A549 (cell line): ENCODE measurements at regions not wholly inside any gene's neighbourhood (a gene's known extent, or its start where the extent isn't known, plus 50 kb on each side); places are given as distances from the start of the nearest gene placed in this dataset.

Experiments
- CHD4 ChIP-seq: fragments of 200-600 bp; sonication (generic); IDR thresholded peaks from 2 replicates; pipeline ENCODE4 v1.6.1; 2016; ENCODE audit warnings: antibody characterized with exemption, mild to moderate bottlenecking, borderline replicate concordance
- ZFP36 ChIP-seq: fragments of 450-650 bp; IDR thresholded peaks from 2 replicates; pipeline ENCODE4 v1.6.1; 2014; ENCODE audit warnings: borderline replicate concordance; ENCODE audit not compliant: partially characterized antibody
- ZNF302 ChIP-seq: fragments of 250-450 bp; sonication (Bioruptor Pico); IDR thresholded peaks from 2 replicates; pipeline ENCODE4 v1.9.0; 2021; ENCODE audit warnings: inconsistent platforms, mild to moderate bottlenecking, moderate library complexity
- TF ChIP-seq, protein P1 (sequence below): fragments of >200 bp; sonication (Bioruptor Twin); formaldehyde crosslinking; IDR thresholded peaks from 3 replicates; pipeline ENCODE4 v1.5.1; 2016

DNA sequence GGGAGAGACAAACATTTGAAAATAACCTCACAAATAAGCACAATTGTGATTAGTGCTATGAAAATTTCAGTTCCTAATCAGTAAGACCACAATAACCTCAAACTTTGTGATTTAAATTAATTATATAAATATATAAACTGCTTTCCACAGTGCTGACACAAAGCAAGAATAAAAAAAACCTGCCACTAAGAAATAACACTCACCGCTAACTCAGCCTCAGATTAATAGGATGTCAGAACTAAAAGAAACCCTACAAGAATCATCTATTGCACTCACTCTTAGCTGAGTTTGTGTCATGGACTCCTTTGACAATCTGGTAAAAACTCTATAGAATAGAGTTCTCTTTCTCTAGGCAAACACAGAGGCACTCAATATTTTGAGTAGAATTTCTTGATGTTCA, 68.4 kb downstream of the SLC41A2 start:
- TF ChIP-seq, protein P1, sequence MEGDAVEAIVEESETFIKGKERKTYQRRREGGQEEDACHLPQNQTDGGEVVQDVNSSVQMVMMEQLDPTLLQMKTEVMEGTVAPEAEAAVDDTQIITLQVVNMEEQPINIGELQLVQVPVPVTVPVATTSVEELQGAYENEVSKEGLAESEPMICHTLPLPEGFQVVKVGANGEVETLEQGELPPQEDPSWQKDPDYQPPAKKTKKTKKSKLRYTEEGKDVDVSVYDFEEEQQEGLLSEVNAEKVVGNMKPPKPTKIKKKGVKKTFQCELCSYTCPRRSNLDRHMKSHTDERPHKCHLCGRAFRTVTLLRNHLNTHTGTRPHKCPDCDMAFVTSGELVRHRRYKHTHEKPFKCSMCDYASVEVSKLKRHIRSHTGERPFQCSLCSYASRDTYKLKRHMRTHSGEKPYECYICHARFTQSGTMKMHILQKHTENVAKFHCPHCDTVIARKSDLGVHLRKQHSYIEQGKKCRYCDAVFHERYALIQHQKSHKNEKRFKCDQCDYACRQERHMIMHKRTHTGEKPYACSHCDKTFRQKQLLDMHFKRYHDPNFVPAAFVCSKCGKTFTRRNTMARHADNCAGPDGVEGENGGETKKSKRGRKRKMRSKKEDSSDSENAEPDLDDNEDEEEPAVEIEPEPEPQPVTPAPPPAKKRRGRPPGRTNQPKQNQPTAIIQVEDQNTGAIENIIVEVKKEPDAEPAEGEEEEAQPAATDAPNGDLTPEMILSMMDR, result no peak
- TF ChIP-seq ZFP36 (no peak), CHD4 (no peak), ZNF302 (no peak)
